ENCODE measurements at regions not wholly inside any gene's neighbourhood (a gene's known extent, or its start where the extent isn't known, plus 50 kb on each side); places are given as distances from the start of the nearest gene placed in this dataset.

DNA sequence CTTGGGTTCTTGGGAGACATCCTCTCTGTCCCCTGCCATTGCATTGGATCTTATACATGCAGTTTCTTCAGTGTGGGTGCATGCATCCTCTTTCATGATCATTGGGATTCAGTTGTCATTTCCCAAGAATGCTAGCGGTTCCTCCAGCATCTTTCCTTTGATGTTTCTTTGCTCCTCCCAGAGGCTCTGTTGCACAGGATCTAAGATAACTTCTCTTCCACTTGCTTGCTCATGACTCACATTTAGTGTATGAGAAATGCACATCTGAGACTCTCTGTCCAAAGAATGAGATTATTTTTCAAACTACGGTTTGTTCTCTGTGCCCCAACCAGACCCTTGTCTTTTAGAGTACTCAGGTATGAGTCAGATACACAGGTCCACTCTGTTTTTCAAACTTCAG is 197.1 kb downstream of the NDFIP2 start:
- POLR2A ChIA-PET (ENCODE audit: unreplicated experiment) = no interaction called here
- TF ChIP-seq MAFK (IDR thresholded peaks at IDR 0.05; ENCODE audit: low read depth, low read length) (no peak), CHD1 (IDR thresholded peaks at IDR 0.05; ENCODE audit: low read depth, low read length) (no peak), USF2 (IDR thresholded peaks at IDR 0.05; ENCODE audit: low read depth, low read length) (no peak), RAD21 (IDR thresholded peaks at IDR 0.05; ENCODE audit: low read length) (no peak), NFE2L2 (IDR thresholded peaks at IDR 0.05; ENCODE audit: low read depth, low read length) (no peak)

More for the DNA sequence above, 197.1 kb downstream of the NDFIP2 start:
- Histone ChIP-seq H3K14ac (replicated peaks; ENCODE audit: low read depth, low read length) (0 out of 2 replicates have a peak overlapping the region, but pooled peaks have one; percentile 29), H3K4ac (ENCODE audit: low read depth, low read length) (no peak overlapping the region), H3K9me3 (ENCODE audit: control insufficient read depth, insufficient read depth, low read length) (no peaks in the 10 kb centered on the region), H2BK20ac (ENCODE audit: low read depth, low read length) (no peak overlapping the region), H3K9ac (ENCODE audit: low read depth, low read length) (no peak overlapping the region), H3K18ac (ENCODE audit: low read depth, low read length) (no peak overlapping the region), H4K91ac (ENCODE audit: insufficient read depth, low read depth, low read length) (no peak overlapping the region), H2AFZ (replicated peaks; ENCODE audit: low read length, poor library complexity) (no peak overlapping the region), H3K56ac (ENCODE audit: extremely low read depth, insufficient read depth, low read length) (no peak overlapping the region), H3K4me2 (ENCODE audit: low read depth, low read length) (no peak overlapping the region), H3K27me3 (ENCODE audit: control insufficient read depth, insufficient read depth, low read length) (0 out of 2 replicates have a peak, but pooled peaks cover 1% of the 10 kb centered on the region), H2BK5ac (ENCODE audit: low read depth, low read length, poor library complexity, severe bottlenecking) (no peak overlapping the region), H4K20me1 (ENCODE audit: insufficient read depth, low read length) (no peaks in the 10 kb centered on the region), H4K8ac (ENCODE audit: low read depth in 2 of 2, low read length in 2 of 2) (no peak overlapping the region), H3K9me1 (ENCODE audit: insufficient read depth, low read length) (0 out of 2 replicates have a peak, but pooled peaks cover 4% of the 10 kb centered on the region), H4K5ac (ENCODE audit: low read depth, low read length) (no peak overlapping the region), H3K27ac (ENCODE audit: insufficient read depth, low read length) (no peak overlapping the region), H3K79me1 (ENCODE audit: low read depth in 1 of 2, low read length in 2 of 2) (no peaks in the 10 kb centered on the region), H3K4me1 (ENCODE audit: control insufficient read depth, insufficient read depth, low read length) (no peaks in the 10 kb centered on the region; the same call in 1 of the 2 replicates), H3K23ac (ENCODE audit: low read depth, low read length) (no peak overlapping the region), H2AK9ac (replicated peaks; ENCODE audit: low read depth, low read length, poor library complexity) (peak overlapping the region; percentile 3), H3K36me3 (ENCODE audit: control insufficient read depth, insufficient read depth, low read length) (no peaks in the 10 kb centered on the region), H2BK120ac (ENCODE audit: low read depth, low read length) (no peak overlapping the region), H2AK5ac (ENCODE audit: low read depth, low read length) (no peak overlapping the region), H2BK15ac (ENCODE audit: low read depth, low read length) (no peak overlapping the region), H3K4me3 (ENCODE audit: insufficient read depth, low read depth, low read length) (no peak overlapping the region)
- BruUV-seq (replicated peaks) = no TSS peak
- dilution Hi-C loops (cut with HindIII; ENCODE audit: low sequenced_read_pairs, unreplicated experiment) (no loop called here), intact Hi-C loops (cut with micrococcal nuclease) (loop anchor here (2.0 to 5.0 kb wide), 2 partner anchors 99 to 665 kb away; no protein-coding TSS in a partner anchor), in situ Hi-C loops (cut with MboI; ENCODE audit: low sequenced_read_pairs) (loop anchor here (10.0 kb wide), 1 partner anchor 687 kb away; no protein-coding TSS in a partner anchor)
- ATAC-seq (ENCODE audit: low read depth) (peak; percentile 72), DNase-seq (peak; percentile 44)
- CTCF ChIA-PET = interaction anchor here (0.6 to 1.9 kb wide), 4 partner anchors 25 to 664 kb away, joined by 3 to 6 read pairs (median 5); no protein-coding TSS in a partner anchor
- 50% methylated on average over 1 of the region's 2 CpGs; no CpG with 5 or more reads in 1 of the 2 experiments for WGBS, 2 experiments (ENCODE audit: extremely low coverage in 2 of 2, insufficient read length in 1 of 2)

Measured in IMR-90 (cell line).